ENCODE measurements at regions not wholly inside any gene's neighbourhood (a gene's known extent, or its start where the extent isn't known, plus 50 kb on each side); places are given as distances from the start of the nearest gene placed in this dataset.

- FAIRE-seq (peak; percentile 13), DNase-seq (ENCODE audit: low spot score) (no peak)
Measured at GRCh38 chr5:15026011-15026893, 154.7 kb upstream of the ANKH start.

GRCh38 chr5:15023846-15024245 is 152.3 kb upstream of the ANKH start:
- FAIRE-seq: peak; percentile 9
- no peak for DNase-seq (ENCODE audit: low spot score)

- FAIRE-seq: no peak
- no peak for DNase-seq (ENCODE audit: low spot score)
Measured at GRCh38 chr5:15023266-15023665, 151.7 kb upstream of the ANKH start.

- peak; percentile 77 for DNase-seq (ENCODE audit: low spot score)
- no peak for FAIRE-seq
Measured at GRCh38 chr5:15021266-15022046, 149.9 kb upstream of the ANKH start.

- peak; percentile 64 for DNase-seq (ENCODE audit: low spot score)
- FAIRE-seq: no peak
Measured at GRCh38 chr5:15020736-15021135, 149.2 kb upstream of the ANKH start.

- FAIRE-seq: no peak
- DNase-seq (ENCODE audit: low spot score): no peak
Measured at GRCh38 chr5:15014809-15015208, 143.2 kb upstream of the ANKH start.

- FAIRE-seq (no peak), DNase-seq (ENCODE audit: low spot score) (peak; percentile 53)
Measured at GRCh38 chr5:15013654-15014463, 142.3 kb upstream of the ANKH start.

- FAIRE-seq (no peak), DNase-seq (ENCODE audit: low spot score) (no peak)
Measured at GRCh38 chr5:15012061-15012460, 140.5 kb upstream of the ANKH start.

- no peak for DNase-seq (ENCODE audit: low spot score)
- FAIRE-seq: no peak
Measured at GRCh38 chr5:15010936-15011335, 139.4 kb upstream of the ANKH start.

GRCh38 chr5:15009420-15009819 is 137.8 kb upstream of the ANKH start:
- DNase-seq (ENCODE audit: low spot score) (peak; percentile 76), FAIRE-seq (peak; percentile 55)

GRCh38 chr5:15008921-15009320 is 137.3 kb upstream of the ANKH start:
- DNase-seq (ENCODE audit: low spot score): no peak
- FAIRE-seq: no peak

GRCh38 chr5:15008476-15008875 is 136.9 kb upstream of the ANKH start:
- peak; percentile 96 for DNase-seq (ENCODE audit: low spot score)
- FAIRE-seq: peak; percentile 62

GRCh38 chr5:15007646-15008045 is 136.1 kb upstream of the ANKH start:
- no peak for FAIRE-seq
- no peak for DNase-seq (ENCODE audit: low spot score)

GRCh38 chr5:15004506-15004905 is 132.9 kb upstream of the ANKH start:
- no peak for FAIRE-seq
- no peak for DNase-seq (ENCODE audit: low spot score)

- peak; percentile 83 for DNase-seq (ENCODE audit: low spot score)
- FAIRE-seq: peak; percentile 17
Measured at GRCh38 chr5:15003511-15003920, 131.9 kb upstream of the ANKH start.

GRCh38 chr5:15002791-15003190 is 131.2 kb upstream of the ANKH start:
- DNase-seq (ENCODE audit: low spot score) (no peak), FAIRE-seq (no peak)

- FAIRE-seq: no peak
- no peak for DNase-seq (ENCODE audit: low spot score)
Measured at GRCh38 chr5:15002173-15002572, 130.6 kb upstream of the ANKH start.

- FAIRE-seq: no peak
- DNase-seq (ENCODE audit: low spot score): no peak
Measured at GRCh38 chr5:15001517-15001916, 129.9 kb upstream of the ANKH start.

GRCh38 chr5:14998491-14998890 is 126.9 kb upstream of the ANKH start:
- FAIRE-seq: no peak
- DNase-seq (ENCODE audit: low spot score): no peak

GRCh38 chr5:14996997-14997396 is 125.4 kb upstream of the ANKH start:
- DNase-seq (ENCODE audit: low spot score) (no peak), FAIRE-seq (no peak)

- DNase-seq (ENCODE audit: low spot score) (no peak), FAIRE-seq (no peak)
Measured at GRCh38 chr5:14995229-14995628, 123.7 kb upstream of the ANKH start.
